ENCODE measurements at regions not wholly inside any gene's neighbourhood (a gene's known extent, or its start where the extent isn't known, plus 50 kb on each side); places are given as distances from the start of the nearest gene placed in this dataset.
A peak's percentile ranks its signal among the peaks of the same experiment; 100 is the strongest.

- no peak for TF ChIP-seq CTCF (IDR thresholded peaks at IDR 0.05; ENCODE audit: control insufficient read depth, insufficient read depth, low read depth, low read length, missing control alignments)
- no peak overlapping the region for H3K4me3 ChIP-seq (ENCODE audit: control insufficient read depth, low read depth, low read length)
- no peak for DNase-seq (ENCODE audit: low read depth)
Observed at GRCh38 chr17:13087802-13088201, 70.0 kb upstream of the ELAC2 start.

GRCh38 chr17:13086142-13086769 is 68.4 kb upstream of the ELAC2 start:
- TF ChIP-seq CTCF (IDR thresholded peaks at IDR 0.05; ENCODE audit: control insufficient read depth, insufficient read depth, low read depth, low read length, missing control alignments): no peak
- no peak overlapping the region for H3K4me3 ChIP-seq (ENCODE audit: control insufficient read depth, low read depth, low read length)
- peak; percentile 14 for DNase-seq (ENCODE audit: low read depth)

GRCh38 chr17:13085578-13085977 is 67.8 kb upstream of the ELAC2 start:
- no peak overlapping the region for H3K4me3 ChIP-seq (ENCODE audit: control insufficient read depth, low read depth, low read length)
- no peak for DNase-seq (ENCODE audit: low read depth)
- TF ChIP-seq CTCF (IDR thresholded peaks at IDR 0.05; ENCODE audit: control insufficient read depth, insufficient read depth, low read depth, low read length, missing control alignments): no peak

- DNase-seq (ENCODE audit: low read depth): no peak
- TF ChIP-seq CTCF (IDR thresholded peaks at IDR 0.05; ENCODE audit: control insufficient read depth, insufficient read depth, low read depth, low read length, missing control alignments): no peak
- H3K4me3 ChIP-seq (ENCODE audit: control insufficient read depth, low read depth, low read length): no peak overlapping the region
Observed at GRCh38 chr17:13084420-13084819, 66.6 kb upstream of the ELAC2 start.

- no peak overlapping the region for H3K4me3 ChIP-seq (ENCODE audit: control insufficient read depth, low read depth, low read length)
- no peak for DNase-seq (ENCODE audit: low read depth)
- no peak for TF ChIP-seq CTCF (IDR thresholded peaks at IDR 0.05; ENCODE audit: control insufficient read depth, insufficient read depth, low read depth, low read length, missing control alignments)
Observed at GRCh38 chr17:13078591-13079385, 61.0 kb upstream of the ELAC2 start.

- TF ChIP-seq CTCF (IDR thresholded peaks at IDR 0.05; ENCODE audit: control insufficient read depth, insufficient read depth, low read depth, low read length, missing control alignments): no peak
Observed at GRCh38 chr17:13076905-13077304, 59.1 kb upstream of the ELAC2 start.

More at GRCh38 chr17:13076905-13077304, 59.1 kb upstream of the ELAC2 start:
- no peak for DNase-seq (ENCODE audit: low read depth)
- no peak overlapping the region for H3K4me3 ChIP-seq (ENCODE audit: control insufficient read depth, low read depth, low read length)

Data from AG09309 (cell line).